A549 (cell line): ENCODE measurements at regions not wholly inside any gene's neighbourhood (a gene's known extent, or its start where the extent isn't known, plus 50 kb on each side); places are given as distances from the start of the nearest gene placed in this dataset.

ENCODE experiments used
- small RNA-seq, 6 experiments: library from RNA; depleted of rRNA; stranded (forward); fragments of <200 nt; gene quantifications; one replicate each; pipeline ENCODE3, GENCODE V24; 2012

Small RNAs in the stretch of these regions (small RNA-seq; reads per million reads assigned to genes)
- gene Z82198.3: 0 reads per million in 6 experiments
